ENCODE measurements at regions not wholly inside any gene's neighbourhood (a gene's known extent, or its start where the extent isn't known, plus 50 kb on each side); places are given as distances from the start of the nearest gene placed in this dataset.

DNA sequence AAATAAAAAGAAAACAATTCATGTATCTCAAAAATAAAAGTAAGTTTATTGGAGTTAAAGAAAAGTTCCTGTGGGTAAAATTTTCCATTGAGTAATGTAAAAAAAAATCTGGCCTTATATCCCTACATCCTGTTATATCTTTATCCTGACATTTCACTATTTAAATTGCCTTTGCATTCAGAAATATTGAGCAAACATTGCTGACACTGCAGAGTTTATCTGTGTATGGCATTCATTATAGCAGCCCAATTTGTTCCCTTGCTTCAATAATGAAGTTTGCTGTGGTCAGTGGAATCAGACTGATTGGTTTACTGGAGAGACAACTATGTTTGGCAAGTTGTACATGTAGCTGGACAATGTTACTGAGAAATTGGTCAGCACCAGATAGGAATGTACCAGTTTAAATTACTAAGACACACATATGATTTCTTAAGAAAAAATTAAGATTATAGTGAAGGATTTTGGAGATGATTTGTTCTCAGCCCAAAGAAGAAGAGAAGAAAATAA, 271.7 kb downstream of the ANKRD7 start:
- ATAC-seq, result no peak
- ChIA-PET CTCF (no interaction called here), POLR2A (no interaction called here)
- Histone ChIP-seq H3K27ac (no peak overlapping the region), H3K4me3 (no peak overlapping the region), H3K4me2 (no peak overlapping the region), H3K9me3 (no peaks in the 10 kb centered on the region), H3K4me1 (no peaks in the 10 kb centered on the region)
- TF ChIP-seq RCOR1 (IDR thresholded peaks at IDR 0.05; ENCODE audit: low read depth, low read length), result no peak
- peak; percentile 22 for TF ChIP-seq MAFK (IDR thresholded peaks at IDR 0.05; ENCODE audit: partially characterized antibody)
- no peak for FAIRE-seq
- no peak for DNase-seq (ENCODE audit: low read depth in 1 of 2, low spot score in 1 of 2)

DNA sequence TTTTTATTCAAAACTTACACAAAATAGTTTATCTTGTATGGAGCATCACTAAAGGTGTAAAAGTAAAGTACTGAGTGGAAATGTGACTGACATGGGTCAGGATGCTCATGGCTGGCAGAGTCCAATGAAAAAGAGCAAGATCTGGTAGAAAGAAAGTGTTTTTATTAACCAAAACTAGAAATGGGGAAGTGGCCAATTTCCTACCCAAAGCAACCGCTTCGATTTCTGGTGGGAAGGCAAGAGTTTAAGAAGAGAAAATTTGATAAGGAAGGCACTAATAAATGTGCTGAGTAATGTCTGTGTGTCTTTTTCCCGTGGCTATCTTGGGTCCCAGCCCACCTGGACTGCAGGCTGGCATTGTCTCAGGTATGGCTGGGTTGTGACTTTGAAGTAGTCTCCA, 277.7 kb downstream of the ANKRD7 start:
- Histone ChIP-seq H3K4me2 (no peak overlapping the region), H3K4me1 (no peaks in the 10 kb centered on the region), H3K9me3 (no peaks in the 10 kb centered on the region), H3K27ac (no peak overlapping the region), H3K4me3 (no peak overlapping the region)
- WGBS (ENCODE audit: missing lambda C conversion rate), result 9% methylated on average over 3 of the region's 3 CpGs
- CTCF ChIA-PET, result no interaction called here
- ATAC-seq (no peak), FAIRE-seq (no peak), DNase-seq (ENCODE audit: low read depth in 1 of 2, low spot score in 1 of 2) (no peak)
- TF ChIP-seq, protein P1, sequence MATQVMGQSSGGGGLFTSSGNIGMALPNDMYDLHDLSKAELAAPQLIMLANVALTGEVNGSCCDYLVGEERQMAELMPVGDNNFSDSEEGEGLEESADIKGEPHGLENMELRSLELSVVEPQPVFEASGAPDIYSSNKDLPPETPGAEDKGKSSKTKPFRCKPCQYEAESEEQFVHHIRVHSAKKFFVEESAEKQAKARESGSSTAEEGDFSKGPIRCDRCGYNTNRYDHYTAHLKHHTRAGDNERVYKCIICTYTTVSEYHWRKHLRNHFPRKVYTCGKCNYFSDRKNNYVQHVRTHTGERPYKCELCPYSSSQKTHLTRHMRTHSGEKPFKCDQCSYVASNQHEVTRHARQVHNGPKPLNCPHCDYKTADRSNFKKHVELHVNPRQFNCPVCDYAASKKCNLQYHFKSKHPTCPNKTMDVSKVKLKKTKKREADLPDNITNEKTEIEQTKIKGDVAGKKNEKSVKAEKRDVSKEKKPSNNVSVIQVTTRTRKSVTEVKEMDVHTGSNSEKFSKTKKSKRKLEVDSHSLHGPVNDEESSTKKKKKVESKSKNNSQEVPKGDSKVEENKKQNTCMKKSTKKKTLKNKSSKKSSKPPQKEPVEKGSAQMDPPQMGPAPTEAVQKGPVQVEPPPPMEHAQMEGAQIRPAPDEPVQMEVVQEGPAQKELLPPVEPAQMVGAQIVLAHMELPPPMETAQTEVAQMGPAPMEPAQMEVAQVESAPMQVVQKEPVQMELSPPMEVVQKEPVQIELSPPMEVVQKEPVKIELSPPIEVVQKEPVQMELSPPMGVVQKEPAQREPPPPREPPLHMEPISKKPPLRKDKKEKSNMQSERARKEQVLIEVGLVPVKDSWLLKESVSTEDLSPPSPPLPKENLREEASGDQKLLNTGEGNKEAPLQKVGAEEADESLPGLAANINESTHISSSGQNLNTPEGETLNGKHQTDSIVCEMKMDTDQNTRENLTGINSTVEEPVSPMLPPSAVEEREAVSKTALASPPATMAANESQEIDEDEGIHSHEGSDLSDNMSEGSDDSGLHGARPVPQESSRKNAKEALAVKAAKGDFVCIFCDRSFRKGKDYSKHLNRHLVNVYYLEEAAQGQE (IDR thresholded peaks at IDR 0.05), result no peak
- TF ChIP-seq POLR2A (IDR thresholded peaks at IDR 0.05; ENCODE audit: low read length) (no peak), ZNF302 (CRISPR knock-in tag; IDR thresholded peaks at IDR 0.05) (no peak), GATA3 (IDR thresholded peaks at IDR 0.05; ENCODE audit: borderline replicate concordance) (no peak), EP300 (IDR thresholded peaks at IDR 0.05) (no peak), ZC3H11A (IDR thresholded peaks at IDR 0.05) (no peak), HOXA7 (CRISPR knock-in tag; IDR thresholded peaks at IDR 0.05) (no peak), MAFK (IDR thresholded peaks at IDR 0.05; ENCODE audit: partially characterized antibody) (no peak), ESRRA (IDR thresholded peaks at IDR 0.05; ENCODE audit: borderline replicate concordance, low read length) (no peak), FOSL2 (IDR thresholded peaks at IDR 0.05) (no peak), FOSL2 (CRISPR knock-in tag; IDR thresholded peaks at IDR 0.05) (no peak)
- TF ChIP-seq, protein P2, sequence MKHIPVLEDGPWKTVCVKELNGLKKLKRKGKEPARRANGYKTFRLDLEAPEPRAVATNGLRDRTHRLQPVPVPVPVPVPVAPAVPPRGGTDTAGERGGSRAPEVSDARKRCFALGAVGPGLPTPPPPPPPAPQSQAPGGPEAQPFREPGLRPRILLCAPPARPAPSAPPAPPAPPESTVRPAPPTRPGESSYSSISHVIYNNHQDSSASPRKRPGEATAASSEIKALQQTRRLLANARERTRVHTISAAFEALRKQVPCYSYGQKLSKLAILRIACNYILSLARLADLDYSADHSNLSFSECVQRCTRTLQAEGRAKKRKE (CRISPR knock-in tag; IDR thresholded peaks at IDR 0.05; ENCODE audit: low read depth), result no peak
- POLR2A ChIA-PET, result no interaction called here

DNA sequence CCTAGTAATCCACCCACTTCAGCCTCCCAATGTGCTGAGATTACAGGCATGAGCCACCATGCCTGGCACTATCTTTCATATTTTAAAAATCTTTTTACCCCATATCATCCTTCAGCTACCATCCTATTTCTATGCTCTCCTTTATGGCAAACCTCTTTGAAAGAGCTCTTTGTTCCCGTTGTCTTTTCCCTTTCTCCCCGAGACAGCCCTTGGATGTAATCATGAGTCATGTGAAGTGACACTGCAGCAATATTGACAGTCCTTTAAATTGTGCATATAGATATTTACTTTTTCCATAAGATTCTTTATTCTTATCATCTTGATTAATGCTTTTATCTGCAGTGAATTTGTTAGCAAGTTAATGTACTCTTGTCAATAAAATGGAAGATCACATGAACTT, 286.6 kb downstream of the ANKRD7 start:
- no peak for FAIRE-seq
- H3K4me3 ChIP-seq, result no peak overlapping the region
- ChIA-PET POLR2A (no interaction called here), CTCF (interaction anchor here (0.6 kb wide), 1 partner anchor 1234 kb away, joined by 3 read pairs; no protein-coding TSS in a partner anchor)
- no peak for ATAC-seq
- H3K27ac ChIP-seq, result no peak overlapping the region
- no peaks in the 10 kb centered on the region for H3K9me3 ChIP-seq
- no peak for DNase-seq (ENCODE audit: low read depth in 1 of 2, low spot score in 1 of 2)
- TF ChIP-seq CBX2 (IDR thresholded peaks at IDR 0.05; ENCODE audit: borderline replicate concordance, low read depth) (no peak), RCOR1 (IDR thresholded peaks at IDR 0.05; ENCODE audit: low read depth, low read length) (no peak), GATA3 (IDR thresholded peaks at IDR 0.05; ENCODE audit: borderline replicate concordance) (no peak), NPAS2 (CRISPR knock-in tag; IDR thresholded peaks at IDR 0.05; ENCODE audit: borderline replicate concordance) (no peak), RAD21 (conservative IDR thresholded peaks at IDR 0.05 in 1 of 2, IDR thresholded peaks at IDR 0.05 in 1 of 2) (no peak), CHD4 (IDR thresholded peaks at IDR 0.05; ENCODE audit: borderline replicate concordance) (no peak), ZFP36 (IDR thresholded peaks at IDR 0.05; ENCODE audit: borderline replicate concordance, partially characterized antibody) (no peak), SMC3 (IDR thresholded peaks at IDR 0.05) (no peak), FOSL2 (IDR thresholded peaks at IDR 0.05) (no peak), FOSL2 (CRISPR knock-in tag; IDR thresholded peaks at IDR 0.05) (no peak), FOSB (CRISPR knock-in tag; IDR thresholded peaks at IDR 0.05) (no peak), HEYL (CRISPR knock-in tag; IDR thresholded peaks at IDR 0.05) (no peak), HOXA7 (CRISPR knock-in tag; IDR thresholded peaks at IDR 0.05) (no peak), POLR2AphosphoS2 (conservative IDR thresholded peaks at IDR 0.05; ENCODE audit: low read length) (no peak), JUNB (IDR thresholded peaks at IDR 0.05) (no peak)
- TF ChIP-seq, protein P3, sequence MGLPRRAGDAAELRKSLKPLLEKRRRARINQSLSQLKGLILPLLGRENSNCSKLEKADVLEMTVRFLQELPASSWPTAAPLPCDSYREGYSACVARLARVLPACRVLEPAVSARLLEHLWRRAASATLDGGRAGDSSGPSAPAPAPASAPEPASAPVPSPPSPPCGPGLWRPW (IDR thresholded peaks at IDR 0.05), result no peak
- TF ChIP-seq, protein P2 (CRISPR knock-in tag; IDR thresholded peaks at IDR 0.05; ENCODE audit: low read depth), result no peak
- TF ChIP-seq, protein P1 (IDR thresholded peaks at IDR 0.05), result no peak
- no peaks in the 10 kb centered on the region for H3K4me1 ChIP-seq
- no peak overlapping the region for H3K4me2 ChIP-seq
- WGBS (ENCODE audit: missing lambda C conversion rate), result 1% methylated on average over 2 of the region's 2 CpGs
